ENCODE measurements at regions not wholly inside any gene's neighbourhood (a gene's known extent, or its start where the extent isn't known, plus 50 kb on each side); places are given as distances from the start of the nearest gene placed in this dataset.

GRCh38 chr5:42277293-42277692, 145.9 kb upstream of the GHR start:
- peaks cover 6% of the 10 kb centered on the region for H3K4me1 Mint-ChIP-seq
- H3K36me3 Mint-ChIP-seq = no peaks in the 10 kb centered on the region
- H3K9me3 Mint-ChIP-seq = no peaks in the 10 kb centered on the region
- DNase-seq (ENCODE audit: low spot score in 2 of 2, unreplicated experiment in 2 of 2) = no peak
- H3K27ac Mint-ChIP-seq = no peak overlapping the region
- H3K4me3 Mint-ChIP-seq = no peak overlapping the region
- no peak for TF ChIP-seq CTCF (IDR thresholded peaks at IDR 0.05; ENCODE audit: unreplicated experiment)
- no peaks in the 10 kb centered on the region for H3K27me3 Mint-ChIP-seq (ENCODE audit: low read depth)

- H3K27me3 Mint-ChIP-seq (ENCODE audit: low read depth) = no peaks in the 10 kb centered on the region
- no peaks in the 10 kb centered on the region for H3K9me3 Mint-ChIP-seq
- H3K36me3 Mint-ChIP-seq = no peaks in the 10 kb centered on the region
- no peak for DNase-seq (ENCODE audit: low spot score in 2 of 2, unreplicated experiment in 2 of 2)
- H3K4me3 Mint-ChIP-seq = no peak overlapping the region
- no peak overlapping the region for H3K27ac Mint-ChIP-seq
- no peaks in the 10 kb centered on the region for H3K4me1 Mint-ChIP-seq
- TF ChIP-seq CTCF (IDR thresholded peaks at IDR 0.05; ENCODE audit: unreplicated experiment) = no peak
These were observed 138.7 kb upstream of the GHR start for GRCh38 chr5:42284584-42284983.

- no peaks in the 10 kb centered on the region for H3K9me3 Mint-ChIP-seq
- H3K36me3 Mint-ChIP-seq = no peaks in the 10 kb centered on the region
- H3K4me1 Mint-ChIP-seq = no peaks in the 10 kb centered on the region
- H3K27me3 Mint-ChIP-seq (ENCODE audit: low read depth) = no peaks in the 10 kb centered on the region
- H3K4me3 Mint-ChIP-seq = no peak overlapping the region
- TF ChIP-seq CTCF (IDR thresholded peaks at IDR 0.05; ENCODE audit: unreplicated experiment) = no peak
- no peak for DNase-seq (ENCODE audit: low spot score in 2 of 2, unreplicated experiment in 2 of 2)
- no peak overlapping the region for H3K27ac Mint-ChIP-seq
These were observed 138.0 kb upstream of the GHR start for GRCh38 chr5:42285230-42285629.

- Mint-ChIP-seq H3K4me3 (no peak overlapping the region), H3K36me3 (no peaks in the 10 kb centered on the region), H3K4me1 (no peaks in the 10 kb centered on the region), H3K9me3 (peaks cover 17% of the 10 kb centered on the region), H3K27ac (no peak overlapping the region), H3K27me3 (ENCODE audit: low read depth) (no peaks in the 10 kb centered on the region)
- DNase-seq (ENCODE audit: low spot score in 2 of 2, unreplicated experiment in 2 of 2) = no peak
- TF ChIP-seq CTCF (IDR thresholded peaks at IDR 0.05; ENCODE audit: unreplicated experiment) = no peak
These were observed 122.7 kb upstream of the GHR start for GRCh38 chr5:42300496-42300895.

GRCh38 chr5:42301349-42301748, 121.9 kb upstream of the GHR start:
- DNase-seq (ENCODE audit: low spot score in 2 of 2, unreplicated experiment in 2 of 2) = no peak
- Mint-ChIP-seq H3K36me3 (no peaks in the 10 kb centered on the region), H3K27me3 (ENCODE audit: low read depth) (no peaks in the 10 kb centered on the region), H3K4me1 (peaks cover 4% of the 10 kb centered on the region), H3K27ac (no peak overlapping the region), H3K4me3 (no peak overlapping the region), H3K9me3 (peaks cover 13% of the 10 kb centered on the region)
- no peak for TF ChIP-seq CTCF (IDR thresholded peaks at IDR 0.05; ENCODE audit: unreplicated experiment)

- no peak overlapping the region for H3K4me3 Mint-ChIP-seq
- peaks cover 4% of the 10 kb centered on the region for H3K4me1 Mint-ChIP-seq
- no peak overlapping the region for H3K27ac Mint-ChIP-seq
- no peak for TF ChIP-seq CTCF (IDR thresholded peaks at IDR 0.05; ENCODE audit: unreplicated experiment)
- DNase-seq (ENCODE audit: low spot score in 2 of 2, unreplicated experiment in 2 of 2) = no peak
- no peaks in the 10 kb centered on the region for H3K27me3 Mint-ChIP-seq (ENCODE audit: low read depth)
- H3K36me3 Mint-ChIP-seq = no peaks in the 10 kb centered on the region
- peaks cover 5% of the 10 kb centered on the region for H3K9me3 Mint-ChIP-seq
These were observed 121.1 kb upstream of the GHR start for GRCh38 chr5:42302186-42302585.

Data from mesothelial cell of epicardium (in vitro differentiated cells).